ENCODE measurements at regions not wholly inside any gene's neighbourhood (a gene's known extent, or its start where the extent isn't known, plus 50 kb on each side); places are given as distances from the start of the nearest gene placed in this dataset.

DNA sequence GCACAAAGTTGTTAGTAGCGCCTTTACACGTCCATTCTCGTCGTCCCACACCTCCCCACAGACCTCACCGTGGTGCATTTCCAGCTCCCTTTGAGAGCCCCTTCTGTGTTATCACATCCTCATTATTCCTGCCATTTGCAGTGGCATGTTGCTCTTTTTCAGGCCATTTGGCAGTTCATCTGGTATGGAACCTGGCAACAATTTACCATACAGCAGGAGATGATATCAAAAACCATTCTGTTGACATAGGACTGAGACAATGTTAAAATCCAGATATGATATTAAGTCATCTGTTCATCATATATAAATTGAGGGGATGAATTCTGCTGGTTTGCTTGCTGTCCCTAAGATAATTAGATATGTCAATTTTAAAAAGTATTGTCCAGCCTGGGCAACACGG lies 83.0 kb downstream of the TMEM174 start:
- TF ChIP-seq, protein P1, sequence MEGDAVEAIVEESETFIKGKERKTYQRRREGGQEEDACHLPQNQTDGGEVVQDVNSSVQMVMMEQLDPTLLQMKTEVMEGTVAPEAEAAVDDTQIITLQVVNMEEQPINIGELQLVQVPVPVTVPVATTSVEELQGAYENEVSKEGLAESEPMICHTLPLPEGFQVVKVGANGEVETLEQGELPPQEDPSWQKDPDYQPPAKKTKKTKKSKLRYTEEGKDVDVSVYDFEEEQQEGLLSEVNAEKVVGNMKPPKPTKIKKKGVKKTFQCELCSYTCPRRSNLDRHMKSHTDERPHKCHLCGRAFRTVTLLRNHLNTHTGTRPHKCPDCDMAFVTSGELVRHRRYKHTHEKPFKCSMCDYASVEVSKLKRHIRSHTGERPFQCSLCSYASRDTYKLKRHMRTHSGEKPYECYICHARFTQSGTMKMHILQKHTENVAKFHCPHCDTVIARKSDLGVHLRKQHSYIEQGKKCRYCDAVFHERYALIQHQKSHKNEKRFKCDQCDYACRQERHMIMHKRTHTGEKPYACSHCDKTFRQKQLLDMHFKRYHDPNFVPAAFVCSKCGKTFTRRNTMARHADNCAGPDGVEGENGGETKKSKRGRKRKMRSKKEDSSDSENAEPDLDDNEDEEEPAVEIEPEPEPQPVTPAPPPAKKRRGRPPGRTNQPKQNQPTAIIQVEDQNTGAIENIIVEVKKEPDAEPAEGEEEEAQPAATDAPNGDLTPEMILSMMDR (IDR thresholded peaks at IDR 0.05) = no peak
- no peak for TF ChIP-seq POLR2A (IDR thresholded peaks at IDR 0.05)

Data from Peyer's patch (tissue), 4 donors.